ENCODE measurements at regions not wholly inside any gene's neighbourhood (a gene's known extent, or its start where the extent isn't known, plus 50 kb on each side); places are given as distances from the start of the nearest gene placed in this dataset.

DNA sequence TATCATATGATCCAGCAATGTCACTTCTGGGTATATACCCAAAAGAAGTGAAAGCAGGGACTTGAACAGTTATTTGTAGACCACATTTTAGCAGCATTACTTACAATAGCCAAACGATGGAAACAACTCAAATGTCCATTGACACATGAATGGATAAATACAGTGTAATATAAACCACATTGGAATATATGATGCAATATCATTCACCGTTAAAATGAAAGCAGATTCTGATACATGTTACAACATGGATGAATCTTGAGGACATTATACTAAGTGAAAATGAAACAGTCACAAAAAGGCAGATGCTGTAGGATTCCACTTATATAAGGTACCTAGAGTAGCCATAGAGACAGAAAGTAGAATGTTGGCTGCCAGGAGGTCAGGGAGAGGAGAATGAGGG lies 130.5 kb upstream of the SMAD1 start:
- DNase-seq (ENCODE audit: low spot score in 2 of 2) = no peak
- no peak overlapping the region for H3K27ac ChIP-seq
- intact Hi-C loops (cut with DNase I; ENCODE audit: low total_unique reads) = no loop called here
- H3K4me1 ChIP-seq = no peaks in the 10 kb centered on the region
- H3K27me3 ChIP-seq = no peaks in the 10 kb centered on the region
- H3K36me3 ChIP-seq = no peaks in the 10 kb centered on the region
- peaks cover 0 to 3% of the 10 kb centered on the region in 2 donors for H3K9me3 ChIP-seq
- TF ChIP-seq, protein P1, sequence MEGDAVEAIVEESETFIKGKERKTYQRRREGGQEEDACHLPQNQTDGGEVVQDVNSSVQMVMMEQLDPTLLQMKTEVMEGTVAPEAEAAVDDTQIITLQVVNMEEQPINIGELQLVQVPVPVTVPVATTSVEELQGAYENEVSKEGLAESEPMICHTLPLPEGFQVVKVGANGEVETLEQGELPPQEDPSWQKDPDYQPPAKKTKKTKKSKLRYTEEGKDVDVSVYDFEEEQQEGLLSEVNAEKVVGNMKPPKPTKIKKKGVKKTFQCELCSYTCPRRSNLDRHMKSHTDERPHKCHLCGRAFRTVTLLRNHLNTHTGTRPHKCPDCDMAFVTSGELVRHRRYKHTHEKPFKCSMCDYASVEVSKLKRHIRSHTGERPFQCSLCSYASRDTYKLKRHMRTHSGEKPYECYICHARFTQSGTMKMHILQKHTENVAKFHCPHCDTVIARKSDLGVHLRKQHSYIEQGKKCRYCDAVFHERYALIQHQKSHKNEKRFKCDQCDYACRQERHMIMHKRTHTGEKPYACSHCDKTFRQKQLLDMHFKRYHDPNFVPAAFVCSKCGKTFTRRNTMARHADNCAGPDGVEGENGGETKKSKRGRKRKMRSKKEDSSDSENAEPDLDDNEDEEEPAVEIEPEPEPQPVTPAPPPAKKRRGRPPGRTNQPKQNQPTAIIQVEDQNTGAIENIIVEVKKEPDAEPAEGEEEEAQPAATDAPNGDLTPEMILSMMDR (IDR thresholded peaks at IDR 0.05) = no peak
- TF ChIP-seq POLR2AphosphoS5 (IDR thresholded peaks at IDR 0.05) = no peak
- H3K4me3 ChIP-seq = no peak overlapping the region

DNA sequence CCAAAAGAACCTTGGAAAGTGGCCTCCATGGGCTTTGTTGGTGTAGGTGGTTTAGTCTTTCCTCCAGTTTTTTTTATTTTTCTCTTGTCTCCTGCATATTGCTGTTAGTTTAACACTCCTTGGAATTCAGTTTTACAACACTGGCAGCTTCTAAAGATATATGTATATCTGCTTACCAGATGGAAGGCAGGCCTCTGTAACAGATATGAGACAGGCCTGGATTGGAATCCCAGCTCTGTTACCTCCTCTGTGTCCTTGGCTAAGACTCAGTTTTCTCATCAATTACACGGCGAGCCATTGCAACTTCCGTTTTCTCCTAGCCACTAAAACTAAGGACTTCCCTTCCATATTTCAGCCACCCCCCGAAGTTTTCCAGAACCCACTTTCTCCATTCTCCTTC lies 133.4 kb upstream of the SMAD1 start:
- H3K36me3 ChIP-seq = no peaks in the 10 kb centered on the region
- intact Hi-C loops (cut with DNase I; ENCODE audit: low total_unique reads) = no loop called here
- H3K4me3 ChIP-seq = no peak overlapping the region
- TF ChIP-seq POLR2A (IDR thresholded peaks at IDR 0.05) (no peak), POLR2AphosphoS5 (IDR thresholded peaks at IDR 0.05) (no peak)
- TF ChIP-seq, protein P1 (IDR thresholded peaks at IDR 0.05) = no peak
- no peak for DNase-seq (ENCODE audit: low spot score in 2 of 2)
- H3K27me3 ChIP-seq = no peaks in the 10 kb centered on the region
- H3K27ac ChIP-seq = no peak overlapping the region
- H3K4me1 ChIP-seq = no peaks in the 10 kb centered on the region
- H3K9me3 ChIP-seq = no peaks in the 10 kb centered on the region

DNA sequence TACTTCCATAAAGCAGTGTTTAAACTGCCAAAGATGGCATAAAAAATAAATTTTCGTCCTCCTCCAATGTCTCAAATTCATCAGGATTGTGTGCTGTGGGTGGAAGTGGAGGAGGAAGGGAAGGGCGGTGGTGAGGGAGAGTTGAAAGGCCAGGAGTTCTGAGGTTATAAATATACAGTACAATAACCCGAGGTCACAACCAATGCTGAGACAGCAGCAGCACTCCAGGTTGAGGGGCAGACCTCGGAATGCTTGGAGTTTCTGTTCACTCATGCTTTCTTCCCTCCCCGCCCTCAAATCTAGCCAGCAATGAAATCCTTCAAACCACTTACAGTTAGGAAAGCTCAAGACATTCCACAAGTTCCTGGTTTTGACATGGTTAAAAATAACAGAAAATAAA lies 134.0 kb upstream of the SMAD1 start:
- Histone ChIP-seq H3K36me3 (no peaks in the 10 kb centered on the region), H3K9me3 (no peaks in the 10 kb centered on the region), H3K27ac (no peak overlapping the region), H3K4me3 (no peak overlapping the region), H3K27me3 (no peaks in the 10 kb centered on the region), H3K4me1 (no peaks in the 10 kb centered on the region)
- DNase-seq (ENCODE audit: low spot score in 2 of 2) = no peak
- intact Hi-C loops (cut with DNase I; ENCODE audit: low total_unique reads) = no loop called here
- no peak for TF ChIP-seq POLR2AphosphoS5 (IDR thresholded peaks at IDR 0.05)
- TF ChIP-seq POLR2A (IDR thresholded peaks at IDR 0.05) = no peak
- TF ChIP-seq, protein P1 (IDR thresholded peaks at IDR 0.05) = no peak

DNA sequence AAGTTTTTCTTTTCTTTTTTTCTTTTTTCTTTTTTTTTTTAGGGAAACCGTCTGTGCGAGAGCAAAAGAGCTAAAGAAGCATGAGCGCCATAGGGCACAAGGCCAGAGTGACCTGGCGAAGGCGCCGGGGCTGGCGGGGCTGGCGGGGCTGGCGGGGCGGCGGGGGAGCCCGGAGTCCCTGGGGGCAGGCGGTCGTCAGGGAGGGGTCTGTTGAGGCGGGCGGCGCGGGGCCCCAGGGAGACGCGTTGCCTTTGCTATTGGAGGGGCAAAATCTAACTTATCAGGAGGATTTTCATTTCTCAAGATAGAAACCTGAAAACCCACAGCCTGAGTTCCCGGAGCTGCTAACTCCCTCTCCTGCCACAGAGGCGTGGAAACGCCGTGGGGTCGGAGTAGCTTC lies 135.6 kb upstream of the SMAD1 start:
- no peaks in the 10 kb centered on the region for H3K27me3 ChIP-seq
- intact Hi-C loops (cut with DNase I; ENCODE audit: low total_unique reads) = no loop called here
- DNase-seq (ENCODE audit: low spot score in 2 of 2) = no peak
- H3K4me1 ChIP-seq = no peaks in the 10 kb centered on the region
- TF ChIP-seq, protein P1 (IDR thresholded peaks at IDR 0.05) = no peak
- TF ChIP-seq POLR2A (IDR thresholded peaks at IDR 0.05) = no peak
- TF ChIP-seq POLR2AphosphoS5 (IDR thresholded peaks at IDR 0.05) = no peak
- no peaks in the 10 kb centered on the region for H3K36me3 ChIP-seq
- no peak overlapping the region for H3K27ac ChIP-seq
- H3K4me3 ChIP-seq = no peak overlapping the region
- no peaks in the 10 kb centered on the region for H3K9me3 ChIP-seq

GRCh38 chr4:145345401-145345800 lies 136.3 kb upstream of the SMAD1 start:
- Histone ChIP-seq H3K4me3 (no peak overlapping the region), H3K4me1 (no peaks in the 10 kb centered on the region), H3K9me3 (no peaks in the 10 kb centered on the region), H3K36me3 (no peaks in the 10 kb centered on the region), H3K27ac (no peak overlapping the region), H3K27me3 (no peaks in the 10 kb centered on the region)
- intact Hi-C loops (cut with DNase I; ENCODE audit: low total_unique reads) = no loop called here
- TF ChIP-seq, protein P1 (IDR thresholded peaks at IDR 0.05) = no peak
- TF ChIP-seq POLR2AphosphoS5 (IDR thresholded peaks at IDR 0.05) = no peak
- no peak for TF ChIP-seq POLR2A (IDR thresholded peaks at IDR 0.05)
- no peak for DNase-seq (ENCODE audit: low spot score in 2 of 2)

All from breast epithelium (tissue), 4 donors.